Right renal cortex interstitium (tissue), 3 donors: ENCODE measurements at regions not wholly inside any gene's neighbourhood (a gene's known extent, or its start where the extent isn't known, plus 50 kb on each side); places are given as distances from the start of the nearest gene placed in this dataset.

ENCODE experiments used
- DNase-seq, 3 donors: peaks; one replicate each; pipeline ENCODE4 v3.0.0-alpha.2; 2013; ENCODE audit warnings: low read depth in 3 of 3, low spot score in 2 of 3

DNA sequence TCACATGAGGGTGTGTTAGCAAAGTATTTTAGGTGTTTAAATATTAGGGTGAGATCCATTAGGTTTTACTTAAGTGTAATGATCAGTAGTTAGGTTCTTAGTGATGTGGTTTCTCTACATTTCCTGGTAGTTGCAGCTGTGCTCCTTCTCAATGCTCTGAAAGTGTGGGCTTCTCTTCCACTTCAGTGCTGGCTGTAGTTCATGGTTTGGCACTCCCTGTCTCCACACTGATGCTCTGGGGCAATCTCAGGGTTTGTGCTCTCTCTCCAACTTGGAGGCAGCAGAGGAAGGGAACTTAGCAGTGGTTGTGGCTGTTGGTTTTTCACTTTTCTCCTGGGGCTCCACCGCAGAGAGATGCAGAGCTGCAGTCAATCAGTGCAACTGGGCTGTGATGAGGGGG is 507.5 kb downstream of the TMEM232 start:
- no peak for DNase-seq

- DNase-seq: no peak
These were observed 506.7 kb downstream of the TMEM232 start for GRCh38 chr5:110219769-110220168.

GRCh38 chr5:110221036-110221435 is 505.4 kb downstream of the TMEM232 start:
- no peak for DNase-seq

GRCh38 chr5:110224050-110224449 is 502.4 kb downstream of the TMEM232 start:
- no peak for DNase-seq

DNA sequence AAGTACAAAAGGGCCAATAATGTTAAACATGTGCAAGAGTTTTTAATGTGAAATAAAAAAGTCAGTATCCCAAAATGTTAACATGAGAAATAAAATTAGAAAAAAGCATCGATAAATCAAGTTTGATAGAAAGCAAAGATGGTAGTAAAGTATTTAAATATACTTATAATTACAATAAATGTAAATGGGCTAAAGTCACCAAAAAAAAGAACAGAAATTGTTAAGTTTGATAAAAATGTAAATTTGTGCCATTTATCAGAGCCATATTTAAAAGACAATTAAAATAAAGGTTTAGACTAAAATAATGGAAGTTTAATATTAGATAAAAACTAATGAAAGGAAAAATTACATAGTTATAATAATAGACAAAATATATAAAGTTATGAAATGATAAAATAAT is 500.5 kb downstream of the TMEM232 start:
- no peak for DNase-seq

DNA sequence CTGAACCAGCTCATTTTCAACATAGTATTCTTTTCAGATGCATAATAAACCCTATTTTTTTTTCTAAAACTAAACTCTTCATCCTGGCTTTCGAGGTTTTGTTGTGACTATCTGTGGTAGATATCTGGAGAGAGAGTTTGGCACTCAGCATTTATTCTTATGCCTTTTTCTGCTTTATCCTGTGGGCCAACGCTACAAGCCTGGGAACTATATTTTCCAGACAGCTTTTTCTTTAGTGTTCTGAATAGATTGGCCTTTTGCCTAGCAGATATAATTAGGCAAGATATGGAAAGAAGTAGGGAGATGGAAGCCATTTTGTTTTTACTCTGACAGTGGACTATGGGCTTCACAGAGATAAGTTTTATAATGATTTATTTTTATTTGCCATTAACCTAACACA is 486.7 kb downstream of the TMEM232 start:
- DNase-seq: no peak

GRCh38 chr5:110242950-110243349 is 483.5 kb downstream of the TMEM232 start:
- DNase-seq: no peak

DNA sequence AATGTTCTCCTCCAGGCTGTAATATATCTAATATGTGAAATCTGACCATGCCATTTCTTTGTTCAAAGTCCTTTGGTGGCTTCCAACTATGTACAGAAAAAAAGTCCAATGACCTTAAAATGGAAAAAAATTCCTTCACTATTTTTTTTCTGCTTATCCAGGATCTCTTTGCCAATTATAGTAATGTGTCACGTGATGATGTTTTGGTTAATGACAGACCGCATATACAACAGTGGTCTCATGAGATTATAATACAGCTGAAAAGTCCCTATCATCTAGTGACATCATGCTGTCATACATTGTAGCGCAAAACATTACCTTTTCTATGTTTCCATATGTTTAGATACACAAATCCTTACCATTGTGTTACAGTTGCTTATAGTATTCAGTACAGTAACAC is 477.6 kb downstream of the TMEM232 start:
- no peak for DNase-seq

- no peak for DNase-seq
These were observed 476.1 kb downstream of the TMEM232 start for GRCh38 chr5:110250355-110250754.

DNA sequence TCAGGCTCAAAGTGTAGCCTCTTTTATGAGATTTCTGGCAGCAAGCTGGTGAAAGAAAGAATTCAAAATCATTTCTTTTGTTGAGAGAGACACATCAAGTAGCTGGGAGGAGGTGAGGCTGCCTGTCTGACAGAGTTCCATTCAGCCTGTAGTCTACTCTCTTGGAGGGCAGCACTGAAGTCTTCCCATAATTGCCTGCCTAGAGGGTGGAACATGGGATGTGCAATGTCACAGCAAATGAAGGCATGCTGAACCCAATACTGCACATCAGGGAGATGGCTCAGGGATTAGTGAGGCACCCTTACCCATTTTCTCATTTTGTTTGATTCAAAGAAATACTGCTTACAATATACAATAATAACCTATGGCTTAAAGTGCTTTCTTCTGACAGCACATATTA is 475.7 kb downstream of the TMEM232 start:
- no peak for DNase-seq

DNA sequence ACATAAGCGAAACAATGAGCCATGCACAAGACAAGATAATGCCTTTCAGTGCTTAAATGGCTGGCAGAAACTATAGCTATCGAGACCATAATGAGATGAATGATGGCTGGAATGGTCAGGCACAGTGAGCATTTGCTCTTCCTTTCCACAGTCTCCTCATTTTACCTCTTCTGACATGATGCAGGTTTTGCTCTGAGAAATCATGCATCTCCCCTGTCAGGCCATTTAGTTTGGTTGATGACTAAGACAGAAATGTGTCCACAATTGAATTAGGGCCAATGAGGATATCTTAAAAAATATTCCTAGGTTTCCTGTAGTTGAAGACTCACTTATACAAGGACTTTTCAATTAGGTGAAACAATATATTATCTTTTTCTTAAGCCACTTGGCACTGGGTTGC is 475.1 kb downstream of the TMEM232 start:
- DNase-seq: no peak

DNA sequence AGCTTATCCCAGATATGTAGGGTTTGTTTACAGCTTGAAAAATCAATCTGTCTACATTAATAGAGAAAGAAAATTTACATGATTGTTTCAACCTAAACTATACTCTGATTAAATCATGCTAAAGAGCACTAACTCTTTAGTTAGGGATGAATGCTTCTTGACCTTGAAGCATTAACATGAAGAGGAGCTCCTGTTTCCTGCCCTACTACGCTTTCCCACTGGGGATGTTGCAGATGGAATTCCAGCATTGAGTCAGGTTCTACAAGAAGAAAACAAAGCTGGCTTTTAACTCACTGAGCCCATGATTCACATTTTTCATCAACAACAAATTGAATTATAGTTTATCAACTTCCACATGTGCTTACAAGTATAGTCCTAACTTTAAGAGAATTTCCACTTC is 471.3 kb downstream of the TMEM232 start:
- no peak for DNase-seq

DNA sequence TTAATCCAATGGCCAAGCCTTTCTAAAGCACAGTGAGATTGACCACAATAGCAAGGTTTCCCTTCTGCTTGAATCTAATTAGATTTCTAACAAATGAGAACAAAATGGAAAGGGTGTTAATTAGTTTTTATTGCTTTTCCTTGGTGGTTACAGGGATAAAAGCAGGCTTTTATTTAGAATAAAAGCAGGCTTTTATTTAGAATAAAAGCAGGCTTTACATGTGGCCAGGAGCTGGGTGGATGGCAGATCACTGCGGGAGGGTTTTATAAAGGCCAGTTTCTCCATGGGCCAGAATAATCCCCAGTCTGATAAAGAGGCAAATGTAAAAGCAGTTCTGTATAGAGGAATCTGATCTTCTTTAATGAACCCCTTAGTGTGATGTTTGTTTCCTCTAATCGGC is 470.2 kb downstream of the TMEM232 start:
- DNase-seq: no peak

DNA sequence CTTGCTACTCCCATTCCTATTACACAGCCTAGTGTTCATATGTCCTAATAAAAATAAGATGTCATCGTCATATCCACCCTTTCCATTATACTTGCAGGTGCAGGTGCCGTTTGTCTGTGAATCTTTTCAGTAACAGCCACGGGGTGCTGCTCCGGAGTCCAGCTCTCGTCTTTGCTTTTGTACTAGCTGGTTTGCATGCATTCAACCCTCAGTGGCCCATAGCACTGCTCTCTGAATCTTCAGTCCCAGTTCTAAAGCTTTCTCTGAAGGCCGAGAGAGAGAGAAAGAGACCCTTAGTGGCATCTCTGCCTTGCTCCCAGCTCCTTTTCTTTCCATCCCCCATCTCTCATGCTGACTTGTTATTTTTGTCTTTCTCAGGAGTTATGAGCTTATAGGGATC is 468.5 kb downstream of the TMEM232 start:
- no peak for DNase-seq

- no peak for DNase-seq
These were observed 467.8 kb downstream of the TMEM232 start for GRCh38 chr5:110258460-110259216.

- no peak for DNase-seq
These were observed 463.7 kb downstream of the TMEM232 start for GRCh38 chr5:110262749-110263148.

- no peak for DNase-seq
These were observed 461.8 kb downstream of the TMEM232 start for GRCh38 chr5:110264661-110265060.

GRCh38 chr5:110265162-110265561 is 461.3 kb downstream of the TMEM232 start:
- DNase-seq: no peak

GRCh38 chr5:110267714-110268113 is 458.8 kb downstream of the TMEM232 start:
- DNase-seq: no peak

DNA sequence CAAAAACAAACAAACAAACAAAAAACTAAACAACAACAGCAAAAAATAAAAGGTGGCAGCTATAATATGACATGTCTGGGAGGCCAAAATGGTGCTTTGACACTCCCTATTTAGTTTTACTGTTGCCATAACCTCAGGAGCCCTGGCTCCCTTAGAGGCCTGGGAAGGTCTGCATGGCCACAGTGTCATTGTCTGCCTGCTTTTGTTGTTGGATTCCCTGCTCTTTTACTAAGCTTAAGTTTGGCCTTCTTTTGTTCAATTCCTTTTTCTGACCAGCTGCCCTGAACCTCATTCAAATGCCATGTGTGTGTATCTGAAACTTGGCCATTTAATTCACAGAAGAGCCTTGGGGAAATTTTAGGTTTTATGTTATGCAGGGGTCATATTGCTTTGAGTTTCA is 458.2 kb downstream of the TMEM232 start:
- no peak for DNase-seq

GRCh38 chr5:110268985-110269384 is 457.5 kb downstream of the TMEM232 start:
- DNase-seq: no peak

DNA sequence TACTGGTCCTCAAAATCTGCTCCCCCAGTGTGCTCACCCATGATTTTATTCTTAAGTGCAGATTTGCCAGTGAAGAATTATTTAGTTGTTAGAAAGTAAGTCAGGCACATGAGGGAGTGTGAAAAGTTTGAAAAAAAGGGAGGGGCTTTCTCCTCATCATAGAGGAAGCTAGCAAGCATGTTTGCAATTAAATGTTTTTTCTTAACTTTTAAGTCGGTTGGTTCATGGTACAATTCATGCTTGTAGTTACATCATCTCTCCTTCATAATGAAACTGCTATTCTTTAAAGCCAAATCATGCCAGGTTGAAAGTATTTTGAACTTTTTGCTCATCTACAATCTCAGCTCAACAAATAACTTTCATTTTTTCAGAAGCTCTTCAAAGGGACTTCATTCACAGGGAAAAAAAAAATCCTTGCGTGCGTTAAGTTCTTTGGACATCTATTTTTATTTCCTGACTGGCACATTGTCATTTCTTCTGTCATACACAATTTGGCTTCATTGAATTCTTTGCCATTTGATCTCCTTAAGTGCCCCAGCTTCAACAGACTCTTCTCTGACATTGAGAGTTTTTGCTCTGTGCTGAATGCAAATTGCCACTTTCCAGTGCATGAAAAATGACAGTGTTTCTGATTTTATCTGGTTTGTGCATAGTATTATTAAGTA is 456.9 kb downstream of the TMEM232 start:
- no peak for DNase-seq

DNA sequence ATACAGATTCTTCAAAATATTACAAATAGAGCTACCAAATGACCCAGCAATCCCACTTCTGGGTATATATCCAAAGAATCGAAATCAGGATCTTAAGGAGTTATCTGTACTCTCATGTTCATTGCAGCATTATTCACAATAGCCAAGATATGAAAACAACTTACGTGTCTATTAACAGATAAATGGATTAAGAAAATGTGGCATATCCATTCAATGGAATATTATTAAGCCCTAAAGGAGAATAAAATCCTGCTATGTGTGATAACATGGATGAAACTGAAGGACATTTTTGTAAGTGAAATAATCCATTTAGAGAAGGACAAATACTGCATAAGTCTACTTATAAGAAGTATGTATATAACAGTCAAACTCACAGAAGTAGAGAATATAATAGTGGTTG is 450.6 kb downstream of the TMEM232 start:
- no peak for DNase-seq
